OCI-LY1 (cell line): ENCODE measurements at regions not wholly inside any gene's neighbourhood (a gene's known extent, or its start where the extent isn't known, plus 50 kb on each side); places are given as distances from the start of the nearest gene placed in this dataset.

Experiments
- H2AFZ ChIP-seq: fragments of 200-600 bp; sonication (generic), shearing (Covaris generic); 2 replicates; pipeline ENCODE4 v1.6.0; 2014; ENCODE audit warnings: antibody characterized with exemption, mild to moderate bottlenecking, low read length
- H3F3A ChIP-seq: fragments of 200-600 bp; sonication (generic), shearing (Covaris generic); 2 replicates; pipeline ENCODE4 v1.6.0; 2014; ENCODE audit warnings: mild to moderate bottlenecking, antibody characterized with exemption, low read length, moderate library complexity; ENCODE audit not compliant: insufficient read depth
- H3K27ac ChIP-seq: fragments of 200-600 bp; sonication (generic); 2 replicates; pipeline ENCODE4 v1.5.1; 2014; ENCODE audit warnings: low read length, mixed run types, mild to moderate bottlenecking, low read depth; ENCODE audit not compliant: poor library complexity, severe bottlenecking
- H3K27me3 ChIP-seq: fragments of 200-600 bp; sonication (generic); 2 replicates; pipeline ENCODE4 v1.6.0; 2014; ENCODE audit warnings: antibody characterized with exemption, mild to moderate bottlenecking, low read length, moderate library complexity; ENCODE audit not compliant: insufficient read depth
- H3K36me3 ChIP-seq: fragments of 200-600 bp; sonication (generic); 2 replicates; pipeline ENCODE4 v1.6.1; 2014; ENCODE audit warnings: mild to moderate bottlenecking, antibody characterized with exemption, low read length, moderate library complexity, mixed read lengths; ENCODE audit not compliant: insufficient read depth
- H3K4me1 ChIP-seq: fragments of 200-600 bp; sonication (generic); 2 replicates; pipeline ENCODE4 v1.5.1; 2014; ENCODE audit warnings: mild to moderate bottlenecking, low read length, moderate library complexity; ENCODE audit not compliant: insufficient read depth, severe bottlenecking
- H3K4me2 ChIP-seq: fragments of 200-600 bp; sonication (generic), shearing (Covaris generic); 2 replicates; pipeline ENCODE4 v1.6.1; 2014; ENCODE audit warnings: low read length
- H3K4me3 ChIP-seq: fragments of 200-600 bp; sonication (generic); 2 replicates; pipeline ENCODE4 v1.5.1; 2014; ENCODE audit warnings: low read length, low read depth, mild to moderate bottlenecking, mixed read lengths; ENCODE audit not compliant: poor library complexity, severe bottlenecking
- H3K79me2 ChIP-seq: fragments of 200-600 bp; shearing (Covaris generic); 2 replicates; pipeline ENCODE4 v1.6.1; 2016; ENCODE audit warnings: mixed run types, low read length, mixed read lengths; ENCODE audit not compliant: insufficient read depth
- H3K9ac ChIP-seq: fragments of 200-600 bp; sonication (generic), shearing (Covaris generic); 2 replicates; pipeline ENCODE4 v1.6.1; 2014; ENCODE audit warnings: mild to moderate bottlenecking, low read length, mixed read lengths
- H3K9me2 ChIP-seq: fragments of 200-600 bp; sonication (generic), shearing (Covaris generic); 2 replicates; pipeline ENCODE4 v1.6.1; 2014; ENCODE audit warnings: low read depth, mild to moderate bottlenecking, low read length, mixed read lengths
- H3K9me3 ChIP-seq: fragments of 200-600 bp; shearing (Covaris generic); 2 replicates; pipeline ENCODE4 v1.6.1; 2014; ENCODE audit warnings: low read length, mixed read lengths
- H4K20me1 ChIP-seq: fragments of 200-600 bp; sonication (generic), shearing (Covaris generic); 2 replicates; pipeline ENCODE4 v1.6.0; 2016; ENCODE audit warnings: mild to moderate bottlenecking, low read length; ENCODE audit not compliant: insufficient read depth
- CTCF ChIP-seq: fragments of 200-600 bp; sonication (generic), shearing (Covaris generic); IDR thresholded peaks from 2 replicates; pipeline ENCODE4 v1.5.1; 2017; ENCODE audit warnings: mild to moderate bottlenecking, antibody characterized with exemption, low read length, moderate library complexity, mixed read lengths
- EZH2 ChIP-seq: fragments of 200-600 bp; sonication (generic), shearing (Covaris generic); IDR thresholded peaks from 2 replicates; pipeline ENCODE4 v1.8.0; 2017; ENCODE audit warnings: borderline replicate concordance, mixed run types, mild to moderate bottlenecking, antibody characterized with exemption, low read length, moderate library complexity, mixed read lengths

DNA sequence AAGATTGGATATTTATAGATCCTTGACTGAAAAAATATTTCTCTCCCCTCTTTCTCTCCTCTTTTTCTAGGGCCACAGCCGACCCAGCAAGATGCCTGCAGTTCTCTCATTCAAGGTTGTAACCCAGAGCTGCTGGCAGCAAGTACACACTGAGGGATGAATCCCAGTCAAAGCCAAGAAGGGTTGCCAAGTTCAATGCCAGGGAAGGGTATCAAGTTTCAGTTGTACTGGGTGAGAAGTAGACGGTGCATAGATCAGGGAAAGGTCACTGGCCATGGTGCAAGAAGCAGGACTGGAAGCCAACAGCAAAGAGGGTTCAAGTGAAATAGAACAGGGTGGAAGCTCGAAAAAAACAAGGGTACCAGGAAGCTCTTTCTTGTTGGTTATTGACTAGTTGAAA is 170.2 kb downstream of the NRP2 start:
- Histone ChIP-seq H3K36me3 (no peaks in the 10 kb centered on the region), H3K4me3 (no peak overlapping the region), H3K4me1 (no peaks in the 10 kb centered on the region), H3K27ac (no peak overlapping the region), H3K4me2 (no peak overlapping the region), H3K27me3 (no peaks in the 10 kb centered on the region), H3K9me3 (no peaks in the 10 kb centered on the region), H3K9me2 (no peaks in the 10 kb centered on the region), H3K9ac (no peak overlapping the region), H2AFZ (no peak overlapping the region), H3F3A (no peaks in the 10 kb centered on the region), H3K79me2 (no peaks in the 10 kb centered on the region), H4K20me1 (no peaks in the 10 kb centered on the region)
- TF ChIP-seq EZH2 (no peak), CTCF (no peak)

- Histone ChIP-seq H3K27me3 (no peaks in the 10 kb centered on the region), H2AFZ (no peak overlapping the region), H3K4me2 (no peak overlapping the region)
Measured at GRCh38 chr2:205850611-205851010, 168.3 kb downstream of the NRP2 start.

GRCh38 chr2:205850132-205850531 is 167.8 kb downstream of the NRP2 start:
- H3K27ac ChIP-seq: no peak overlapping the region
- no peaks in the 10 kb centered on the region for H3F3A ChIP-seq
- no peak overlapping the region for H3K4me2 ChIP-seq
- H3K4me3 ChIP-seq: no peak overlapping the region
- no peak overlapping the region for H3K9ac ChIP-seq
- H2AFZ ChIP-seq: no peak overlapping the region
- no peaks in the 10 kb centered on the region for H3K36me3 ChIP-seq
- H3K9me2 ChIP-seq: no peaks in the 10 kb centered on the region
- H3K9me3 ChIP-seq: no peaks in the 10 kb centered on the region
- no peaks in the 10 kb centered on the region for H3K27me3 ChIP-seq
- H3K4me1 ChIP-seq: no peaks in the 10 kb centered on the region
- H4K20me1 ChIP-seq: no peaks in the 10 kb centered on the region
- TF ChIP-seq EZH2 (no peak), CTCF (no peak)
- H3K79me2 ChIP-seq: no peaks in the 10 kb centered on the region

More at GRCh38 chr2:205850611-205851010, 168.3 kb downstream of the NRP2 start:
- no peak overlapping the region for H3K27ac ChIP-seq
- H3F3A ChIP-seq: no peaks in the 10 kb centered on the region
- TF ChIP-seq EZH2: no peak
- TF ChIP-seq CTCF: no peak
- no peaks in the 10 kb centered on the region for H3K9me2 ChIP-seq
- no peaks in the 10 kb centered on the region for H4K20me1 ChIP-seq
- no peaks in the 10 kb centered on the region for H3K79me2 ChIP-seq
- no peak overlapping the region for H3K9ac ChIP-seq
- H3K36me3 ChIP-seq: no peaks in the 10 kb centered on the region
- H3K4me3 ChIP-seq: no peak overlapping the region
- H3K4me1 ChIP-seq: no peaks in the 10 kb centered on the region
- H3K9me3 ChIP-seq: no peaks in the 10 kb centered on the region
